AG04449 (cell line): ENCODE measurements at regions not wholly inside any gene's neighbourhood (a gene's known extent, or its start where the extent isn't known, plus 50 kb on each side); places are given as distances from the start of the nearest gene placed in this dataset.

Experiments
- CTCF ChIA-PET: fragments of 350-600 bp; formaldehyde crosslinking; extraction: SDS; loops from one replicate; lab custom pipeline; 2021; ENCODE audit warnings: antibody characterized with exemption; lab: Yijun Ruan, JAX
- POLR2A ChIA-PET: fragments of 400-600, 350-600 bp; formaldehyde crosslinking; extraction: SDS; loops from one replicate; lab custom pipeline; 2020; ENCODE audit warnings: antibody characterized with exemption, inconsistent platforms; lab: Yijun Ruan, JAX
- DNase-seq: peaks from one replicate; pipeline ENCODE4 v3.0.0-alpha.2; 2010; ENCODE audit warnings: low read depth, low spot score
- H3K4me3 ChIP-seq: 2 replicates; pipeline ENCODE4 v1.5.1; 2011; ENCODE audit warnings: low read depth, mild to moderate bottlenecking, control low read depth, low read length
- CTCF ChIP-seq: IDR thresholded peaks from one replicate; pipeline ENCODE4 v1.5.1; 2011; ENCODE audit warnings: mild to moderate bottlenecking, moderate library complexity, low read length, control low read depth, inconsistent platforms; ENCODE audit not compliant: insufficient read depth; ENCODE audit errors: missing control alignments

DNA sequence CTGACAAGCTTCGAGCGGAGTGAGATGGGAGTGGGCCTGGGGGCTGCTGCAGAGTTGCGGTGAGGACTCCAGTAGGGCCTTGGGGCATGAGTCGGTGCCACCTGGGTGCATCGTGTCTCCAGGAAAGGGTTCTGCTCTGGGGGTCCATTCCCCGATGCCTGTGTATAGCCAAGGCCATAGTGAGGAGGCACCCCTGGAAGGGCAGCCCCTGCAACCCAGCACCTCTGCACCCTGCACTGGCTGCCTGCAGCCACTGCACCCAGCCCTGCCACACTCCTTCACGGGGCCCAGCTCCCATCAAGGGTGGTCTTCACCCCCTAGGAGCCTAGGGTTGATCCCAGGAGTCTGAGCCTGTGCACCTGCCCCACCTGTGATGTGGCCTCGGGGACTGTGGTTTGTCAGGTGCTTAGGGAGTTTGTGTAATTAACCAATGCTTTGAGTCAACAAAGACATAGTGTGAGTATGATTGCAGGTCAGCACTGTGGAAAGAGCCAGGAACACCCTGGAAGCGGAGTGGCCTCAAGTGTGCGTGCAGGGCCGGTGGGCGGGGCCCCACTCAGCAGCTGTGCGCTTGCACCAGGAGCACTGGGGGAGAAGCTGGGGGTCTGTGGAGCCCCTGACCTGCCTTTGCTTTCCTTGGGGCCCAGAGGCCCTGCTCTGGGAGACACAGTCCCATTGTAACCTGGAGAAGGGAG is 1299.3 kb downstream of the BRD1 start:
- DNase-seq = no peak
- H3K4me3 ChIP-seq = no peak overlapping the region
- TF ChIP-seq CTCF = no peak
- CTCF ChIA-PET = interaction anchor here (0.8 kb wide), 1 partner anchor 9 kb away, joined by 3 read pairs; no protein-coding TSS in a partner anchor
- POLR2A ChIA-PET = no interaction called here

DNA sequence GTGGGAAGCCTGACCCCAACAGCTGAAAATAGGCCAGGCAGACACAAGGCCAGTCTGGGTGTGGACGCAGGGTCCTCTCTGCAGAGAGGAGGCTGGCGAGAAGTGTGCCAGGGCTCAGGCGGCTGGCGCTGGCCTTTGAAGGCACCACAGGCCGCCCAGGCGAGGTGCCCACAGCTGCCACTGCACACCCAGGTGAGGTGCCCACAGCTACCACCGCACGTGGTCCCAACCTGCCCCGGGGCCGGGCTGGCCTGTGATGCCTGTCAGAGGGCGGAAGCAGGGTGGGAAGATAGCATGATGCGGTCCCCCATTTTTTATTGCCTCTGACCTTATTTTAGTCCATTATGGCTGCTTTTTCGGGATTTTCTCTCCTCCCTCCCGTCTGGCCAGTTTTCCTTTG is 1303.9 kb downstream of the BRD1 start:
- DNase-seq = no peak
- POLR2A ChIA-PET = no interaction called here
- CTCF ChIA-PET = no interaction called here
- no peak for TF ChIP-seq CTCF
- H3K4me3 ChIP-seq = no peak overlapping the region

- no peak for DNase-seq
- CTCF ChIA-PET = no interaction called here
- H3K4me3 ChIP-seq = no peak overlapping the region
- POLR2A ChIA-PET = no interaction called here
- TF ChIP-seq CTCF = no peak
Measured at GRCh38 chr22:48523091-48523490, 1304.6 kb downstream of the BRD1 start.

DNA sequence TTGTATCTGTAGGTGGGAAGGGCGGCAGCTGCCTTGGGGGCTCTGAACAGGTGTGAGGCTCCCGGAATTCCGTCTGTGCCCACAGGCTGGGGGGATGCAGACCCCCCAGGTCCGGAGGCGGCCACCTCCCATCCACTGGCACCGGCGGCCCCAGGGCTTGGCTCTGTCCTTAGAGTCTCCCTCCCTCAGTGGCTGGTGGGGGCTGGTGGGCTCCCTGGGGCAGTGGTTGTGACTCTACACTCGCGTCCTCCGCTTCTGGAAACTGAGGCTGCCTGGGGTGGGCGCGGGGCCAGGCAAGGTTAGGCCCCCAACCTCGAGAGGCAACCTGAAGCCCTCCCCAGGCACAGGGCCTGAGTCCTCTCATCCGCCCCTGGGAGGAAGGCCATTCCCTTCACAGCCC is 1305.4 kb downstream of the BRD1 start:
- DNase-seq = no peak
- POLR2A ChIA-PET = no interaction called here
- TF ChIP-seq CTCF = no peak
- CTCF ChIA-PET = no interaction called here
- no peak overlapping the region for H3K4me3 ChIP-seq

GRCh38 chr22:48520884-48521588 is 1306.6 kb downstream of the BRD1 start:
- H3K4me3 ChIP-seq = no peak overlapping the region
- ChIA-PET CTCF (interaction anchor here (1.3 kb wide), 1 partner anchor 10 kb away, joined by 3 read pairs; no protein-coding TSS in a partner anchor), POLR2A (no interaction called here)
- no peak for DNase-seq
- peak; percentile 21 for TF ChIP-seq CTCF

GRCh38 chr22:48520207-48520606 is 1307.5 kb downstream of the BRD1 start:
- no peak overlapping the region for H3K4me3 ChIP-seq
- ChIA-PET POLR2A (interaction anchor here (0.6 kb wide), 1 partner anchor 191 kb away, joined by 3 read pairs; no protein-coding TSS in a partner anchor), CTCF (interaction anchor here (1.3 kb wide), 1 partner anchor 9 kb away, joined by 3 read pairs; no protein-coding TSS in a partner anchor)
- no peak for TF ChIP-seq CTCF
- DNase-seq = no peak
